HEK293T (cell line): ENCODE measurements at regions not wholly inside any gene's neighbourhood (a gene's known extent, or its start where the extent isn't known, plus 50 kb on each side); places are given as distances from the start of the nearest gene placed in this dataset.

ENCODE experiments used
- ARNT ChIP-seq: fragments of 450-650 bp; IDR thresholded peaks from 2 replicates; pipeline ENCODE4 v1.6.1; 2017; ENCODE audit warnings: mild to moderate bottlenecking
- BHLHE40 ChIP-seq: fragments of 450-650 bp; IDR thresholded peaks from 2 replicates; pipeline ENCODE4 v1.6.1; 2016; ENCODE audit warnings: mild to moderate bottlenecking, moderate library complexity, borderline replicate concordance
- ELF4 ChIP-seq: fragments of 450-650 bp; IDR thresholded peaks from 2 replicates; pipeline ENCODE4 v1.6.1; 2017; ENCODE audit warnings: antibody characterized with exemption
- FOXA1 ChIP-seq: fragments of 450-650 bp; IDR thresholded peaks from 2 replicates; pipeline ENCODE4 v1.6.1; 2016; ENCODE audit warnings: mild to moderate bottlenecking
- FOXK2 ChIP-seq: fragments of 450-650 bp; IDR thresholded peaks from 2 replicates; pipeline ENCODE4 v1.6.1; 2016; ENCODE audit warnings: mild to moderate bottlenecking
- FOXM1 ChIP-seq: fragments of 450-650 bp; IDR thresholded peaks from 2 replicates; pipeline ENCODE4 v1.6.1; 2017; ENCODE audit warnings: mild to moderate bottlenecking, borderline replicate concordance
- HDGF ChIP-seq: fragments of 450-650 bp; IDR thresholded peaks from 2 replicates; pipeline ENCODE4 v1.6.1; 2017; ENCODE audit warnings: antibody characterized with exemption, borderline replicate concordance
- L3MBTL2 ChIP-seq: fragments of 450-650 bp; conservative IDR thresholded peaks from 2 replicates; pipeline ENCODE4 v1.6.1; 2016; ENCODE audit warnings: mild to moderate bottlenecking
- NFRKB ChIP-seq: fragments of 450-650 bp; IDR thresholded peaks from 2 replicates; pipeline ENCODE4 v1.6.1; 2016; ENCODE audit warnings: mild to moderate bottlenecking, moderate library complexity
- PKNOX1 ChIP-seq: fragments of 450-650 bp; IDR thresholded peaks from 2 replicates; pipeline ENCODE4 v1.6.1; 2016
- SP1 ChIP-seq: fragments of 450-650 bp; IDR thresholded peaks from 2 replicates; pipeline ENCODE4 v1.6.1; 2017
- SUZ12 ChIP-seq: fragments of 450-650 bp; IDR thresholded peaks from 2 replicates; pipeline ENCODE4 v1.6.1; 2016; ENCODE audit warnings: mild to moderate bottlenecking
- TARDBP ChIP-seq: fragments of 450-650 bp; IDR thresholded peaks from 2 replicates; pipeline ENCODE4 v1.6.1; 2016
- ZNF384 ChIP-seq: fragments of 450-650 bp; IDR thresholded peaks from 2 replicates; pipeline ENCODE4 v1.6.1; 2016

GRCh38 chr12:88909510-88909909 is 329.2 kb upstream of the KITLG start:
- TF ChIP-seq BHLHE40 (no peak), TARDBP (no peak), ELF4 (no peak), L3MBTL2 (no peak), NFRKB (no peak), SUZ12 (no peak), ARNT (no peak), FOXA1 (no peak), SP1 (no peak), FOXK2 (no peak), PKNOX1 (no peak), HDGF (no peak), FOXM1 (no peak), ZNF384 (no peak)
